HG02981 (cell line): ENCODE measurements at regions not wholly inside any gene's neighbourhood (a gene's known extent, or its start where the extent isn't known, plus 50 kb on each side); places are given as distances from the start of the nearest gene placed in this dataset.

ENCODE experiments used
- ATAC-seq: cut with Tn5 transposase; IDR thresholded peaks from one replicate; pipeline ENCODE4 v1.9.1; 2021; ENCODE audit warnings: mild to moderate bottlenecking, moderate library complexity; ENCODE audit not compliant: unreplicated experiment

DNA sequence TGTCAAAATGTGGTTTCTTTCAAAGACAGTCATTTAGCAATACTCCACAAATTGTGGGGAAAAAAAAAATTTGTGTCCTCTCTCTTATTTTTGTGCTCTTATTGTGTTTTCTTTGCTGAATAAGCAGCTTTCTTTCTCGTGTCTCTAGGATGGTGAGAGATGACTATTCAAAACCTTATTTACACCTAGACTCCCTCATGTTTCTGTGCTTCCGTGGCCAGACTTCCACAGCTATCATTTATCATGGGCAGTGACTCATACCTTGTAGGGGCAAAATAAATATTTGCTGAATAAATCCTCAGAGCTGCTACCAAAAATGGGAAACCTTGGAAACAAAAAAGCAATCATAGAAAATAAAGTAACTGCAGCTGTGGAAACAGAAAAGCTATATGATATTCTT lies 204.9 kb upstream of the MIR17HG start:
- ATAC-seq = no peak

DNA sequence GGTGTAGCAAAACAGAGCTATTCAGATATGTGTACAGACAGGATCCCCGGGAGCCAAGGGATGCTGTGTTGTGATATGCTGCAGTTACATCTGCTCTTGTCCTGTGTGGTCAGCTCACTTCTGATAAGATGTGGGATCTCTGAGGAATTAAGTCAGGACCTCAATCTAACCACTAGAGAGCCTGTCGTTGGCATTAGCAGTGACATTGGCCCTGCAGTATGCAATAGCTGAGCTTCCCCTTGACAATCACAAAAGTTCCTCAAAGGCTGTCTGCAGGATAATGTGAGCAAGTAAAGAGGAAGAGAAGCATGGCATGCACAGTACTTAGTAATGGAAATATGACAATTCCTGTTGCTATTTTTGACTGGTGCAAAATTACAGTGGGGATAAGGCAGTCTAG lies 203.4 kb upstream of the MIR17HG start:
- no peak for ATAC-seq

GRCh38 chr13:91144486-91144885 lies 203.0 kb upstream of the MIR17HG start:
- no peak for ATAC-seq

- ATAC-seq = no peak
Observed at GRCh38 chr13:91145571-91146205, 201.8 kb upstream of the MIR17HG start.

DNA sequence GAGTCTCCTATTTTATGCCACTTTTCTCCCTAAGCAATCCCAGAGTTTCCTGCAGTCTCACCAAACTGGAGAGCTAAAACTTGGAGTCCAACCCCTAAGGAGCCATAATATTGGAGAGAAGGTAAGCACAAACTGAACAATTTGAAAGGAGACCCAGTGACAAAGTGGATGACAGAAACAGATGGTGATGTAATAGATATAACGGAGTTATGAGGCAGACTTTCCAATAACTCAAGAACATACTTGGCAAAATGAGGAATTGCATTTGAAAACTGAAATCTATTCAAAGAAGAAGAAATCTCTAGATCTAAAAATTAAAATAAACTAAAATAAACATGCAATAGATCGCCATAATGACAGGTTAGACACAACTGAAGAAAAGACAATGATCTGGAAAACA lies 200.9 kb upstream of the MIR17HG start:
- ATAC-seq = no peak

DNA sequence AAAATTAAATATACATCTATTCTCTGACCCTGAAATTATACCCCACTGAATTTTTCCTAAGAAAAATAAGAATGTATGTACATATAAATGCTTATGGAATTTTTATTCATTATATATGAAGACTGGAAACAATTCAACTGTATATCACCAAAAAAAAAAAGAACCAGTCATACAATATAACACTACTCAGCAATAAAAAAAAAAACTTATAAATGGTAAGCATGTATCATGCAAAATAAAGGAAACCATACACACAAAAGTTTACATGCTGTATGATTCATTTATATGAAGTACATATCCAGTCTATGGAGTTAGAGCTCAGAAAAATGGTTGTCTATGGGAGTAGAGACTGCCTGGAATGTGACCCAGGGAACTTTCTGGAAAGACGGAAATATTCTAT lies 199.4 kb upstream of the MIR17HG start:
- no peak for ATAC-seq

- no peak for ATAC-seq
Observed at GRCh38 chr13:91151921-91152320, 195.6 kb upstream of the MIR17HG start.

GRCh38 chr13:91153372-91153771 lies 194.1 kb upstream of the MIR17HG start:
- ATAC-seq = no peak

GRCh38 chr13:91154558-91155353 lies 192.7 kb upstream of the MIR17HG start:
- ATAC-seq = peak; percentile 94

DNA sequence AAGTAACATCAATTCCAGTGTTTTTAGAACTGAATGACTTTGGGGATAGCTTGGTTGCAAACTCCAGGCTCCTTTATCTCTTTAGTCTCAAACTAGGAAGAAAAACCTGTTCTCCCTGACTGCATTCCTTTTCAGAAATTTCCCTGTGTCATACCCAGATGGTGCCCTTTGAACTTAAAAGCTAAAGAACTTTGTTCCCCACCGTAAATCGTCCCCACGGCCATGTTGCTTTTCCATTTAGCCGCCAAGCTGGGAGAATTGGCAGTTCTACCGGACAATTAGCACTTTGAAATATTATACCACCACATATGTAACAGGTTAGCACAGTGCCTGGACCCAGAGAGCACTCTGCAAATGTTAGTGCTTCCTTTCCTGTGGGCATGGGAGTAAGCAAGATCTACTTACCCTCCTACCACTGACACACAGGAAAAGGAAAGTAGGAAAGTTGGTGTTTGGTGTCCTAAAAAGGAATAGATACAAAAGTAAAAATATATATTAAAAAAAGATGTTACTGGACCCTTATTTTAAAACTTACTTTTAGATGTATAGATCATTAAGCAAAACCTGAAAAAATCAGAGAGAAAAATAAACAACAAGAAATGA lies 191.9 kb upstream of the MIR17HG start:
- ATAC-seq = no peak

DNA sequence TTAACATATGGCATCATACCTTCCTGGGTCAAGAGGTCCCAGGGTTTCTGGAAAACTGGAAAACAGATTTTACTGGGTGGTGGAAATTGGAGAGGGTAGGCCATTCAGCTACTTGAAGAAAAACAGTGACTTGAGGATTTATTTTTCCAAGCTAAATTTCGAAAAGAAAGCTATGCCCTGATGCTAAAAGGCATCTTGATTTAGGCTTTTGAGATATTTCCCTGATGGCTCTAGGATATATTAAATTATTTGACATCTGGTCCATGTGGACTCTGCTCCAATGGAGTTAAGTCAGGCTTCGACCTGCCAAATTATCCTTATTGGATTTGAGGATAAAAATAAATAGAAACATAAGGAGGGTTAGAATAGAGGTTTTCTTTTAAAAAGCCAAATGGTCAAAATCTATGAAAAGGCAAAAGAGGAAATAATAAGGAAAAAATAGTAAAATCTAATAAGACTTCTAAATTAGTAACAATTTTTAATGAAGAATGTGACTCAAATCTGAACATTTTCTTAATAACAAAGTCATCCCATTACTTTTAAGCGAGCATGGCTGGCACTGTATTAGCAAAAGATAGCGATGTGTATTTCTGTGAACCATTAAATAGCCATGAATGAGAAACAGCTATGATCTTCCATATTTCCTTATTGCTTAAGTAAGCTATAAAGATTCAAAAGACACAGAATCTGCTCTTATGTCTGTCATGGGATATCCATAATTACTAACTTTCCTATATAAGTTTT lies 190.0 kb upstream of the MIR17HG start:
- no peak for ATAC-seq

DNA sequence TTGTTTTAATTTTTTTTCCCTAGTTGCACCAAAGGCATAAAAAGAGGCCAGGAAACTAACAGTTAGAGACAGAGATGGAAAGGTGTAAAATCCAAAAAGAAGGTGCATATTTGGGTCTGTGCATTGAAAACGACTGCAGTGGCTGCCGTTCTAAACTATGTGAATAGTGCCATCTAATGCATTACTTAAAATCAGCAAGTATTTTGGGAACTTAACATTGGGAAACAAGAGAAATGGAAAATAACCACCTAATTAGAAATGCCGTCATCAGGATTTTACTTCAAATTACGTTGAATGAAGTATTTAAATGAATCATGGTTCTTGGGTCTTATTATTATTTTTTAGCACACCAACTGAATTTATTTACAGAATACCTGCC lies 189.5 kb upstream of the MIR17HG start:
- no peak for ATAC-seq

DNA sequence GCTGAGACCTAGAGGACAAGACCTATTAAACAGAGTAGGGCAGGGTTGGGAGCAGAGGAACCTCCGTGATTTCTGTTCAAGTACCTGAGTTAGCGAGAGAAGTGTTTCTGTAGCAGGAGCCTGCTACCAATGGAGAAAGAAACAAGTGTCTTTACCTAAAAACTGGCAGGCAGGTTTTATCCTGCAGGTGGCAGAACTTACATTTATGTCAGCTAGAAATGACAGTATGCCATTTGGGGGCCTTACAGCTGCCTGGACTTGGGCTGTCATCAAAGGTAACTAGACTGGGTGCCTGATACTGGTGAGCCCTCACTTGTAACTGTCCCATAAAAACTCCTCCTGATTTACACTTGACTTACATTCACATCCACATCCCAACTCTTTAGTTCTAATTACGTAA lies 185.3 kb upstream of the MIR17HG start:
- ATAC-seq = no peak

GRCh38 chr13:91162589-91162988 lies 184.9 kb upstream of the MIR17HG start:
- no peak for ATAC-seq

DNA sequence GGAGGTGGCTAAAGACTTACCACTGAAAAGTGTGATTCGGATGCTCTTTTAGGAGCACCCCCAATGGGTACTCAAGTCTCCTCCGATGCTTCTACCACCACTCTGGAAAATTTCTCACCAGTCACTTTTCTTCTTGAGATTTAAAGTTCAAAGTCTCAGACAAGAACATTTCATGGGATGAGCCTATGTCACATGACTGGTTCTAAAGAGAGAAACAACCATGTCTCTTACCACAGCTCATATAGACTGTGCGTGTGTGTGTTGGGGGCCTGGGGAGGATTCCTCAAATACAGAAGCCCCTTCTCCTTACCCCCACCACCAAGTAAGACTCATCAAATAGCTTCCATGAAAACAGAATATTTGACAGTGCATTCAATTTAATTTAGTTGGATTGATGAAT lies 181.7 kb upstream of the MIR17HG start:
- ATAC-seq = no peak

DNA sequence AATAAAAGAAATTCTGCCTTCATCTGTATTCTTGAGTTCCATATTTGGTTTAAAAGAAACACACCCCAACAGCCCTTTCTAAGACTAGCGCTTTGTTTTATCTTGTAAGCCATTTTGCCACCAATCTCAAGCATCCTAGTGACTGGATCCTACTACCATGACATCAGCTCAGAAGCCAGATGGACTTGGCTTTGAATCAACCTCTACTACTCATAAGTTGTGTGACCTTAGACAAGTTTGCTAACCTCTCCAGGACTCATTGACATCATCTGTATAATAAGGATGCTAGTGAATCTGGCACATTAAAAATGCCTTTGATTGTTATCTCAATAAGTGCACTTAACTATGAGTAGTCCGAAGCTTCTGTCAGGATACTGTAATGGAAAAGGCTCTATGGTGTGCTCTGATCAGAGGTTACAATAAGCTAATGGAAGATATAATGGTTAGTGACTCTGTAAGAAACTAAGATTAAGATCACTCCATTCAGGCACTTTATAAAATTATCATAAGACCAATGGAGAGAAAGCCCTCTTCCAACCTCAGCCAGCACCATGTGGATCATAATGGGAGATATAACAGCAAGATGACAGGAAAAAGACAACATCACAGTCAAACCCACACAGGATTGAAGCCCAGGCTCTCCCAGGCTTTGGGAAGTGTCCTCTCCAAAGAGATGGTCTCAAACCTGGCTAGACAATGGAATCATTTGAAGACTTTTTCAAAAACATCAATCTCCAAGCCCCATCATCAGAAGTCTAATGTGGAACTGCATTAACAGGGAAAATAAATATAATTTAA lies 180.6 kb upstream of the MIR17HG start:
- no peak for ATAC-seq

DNA sequence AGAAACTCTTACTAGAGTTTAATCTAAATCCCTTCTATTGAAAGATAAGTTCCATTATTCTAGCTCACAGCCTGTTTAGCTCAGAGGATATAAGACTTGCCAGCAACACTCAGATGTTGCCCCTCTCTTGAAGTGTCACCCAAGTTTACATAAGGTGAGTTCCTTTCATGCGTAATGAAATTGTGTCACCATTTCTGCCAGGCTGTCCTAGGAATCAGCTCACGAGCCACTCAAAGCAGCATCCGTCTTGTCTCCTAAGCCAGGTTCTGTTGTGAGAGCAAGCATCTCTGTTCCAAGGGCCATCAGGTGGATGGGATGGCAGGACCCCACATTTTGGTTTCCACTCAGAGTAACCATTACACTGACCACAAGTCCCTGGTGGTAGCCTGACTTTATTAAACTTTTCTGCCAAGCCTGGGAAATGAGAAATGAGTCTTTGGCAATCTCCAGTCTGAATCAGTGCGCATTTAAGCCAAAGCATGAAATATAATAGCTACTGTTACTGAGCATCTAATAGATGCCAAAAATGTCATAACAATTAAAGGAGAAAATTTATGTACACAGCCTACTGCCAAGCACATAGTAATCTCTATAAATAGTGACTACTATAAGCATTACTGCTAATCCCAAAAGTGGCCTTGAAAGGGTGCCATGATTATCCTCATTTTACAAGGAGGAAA lies 179.6 kb upstream of the MIR17HG start:
- ATAC-seq = no peak

- ATAC-seq = no peak
Observed at GRCh38 chr13:91168386-91168711, 179.1 kb upstream of the MIR17HG start.

- no peak for ATAC-seq
Observed at GRCh38 chr13:91169321-91170050, 178.0 kb upstream of the MIR17HG start.

DNA sequence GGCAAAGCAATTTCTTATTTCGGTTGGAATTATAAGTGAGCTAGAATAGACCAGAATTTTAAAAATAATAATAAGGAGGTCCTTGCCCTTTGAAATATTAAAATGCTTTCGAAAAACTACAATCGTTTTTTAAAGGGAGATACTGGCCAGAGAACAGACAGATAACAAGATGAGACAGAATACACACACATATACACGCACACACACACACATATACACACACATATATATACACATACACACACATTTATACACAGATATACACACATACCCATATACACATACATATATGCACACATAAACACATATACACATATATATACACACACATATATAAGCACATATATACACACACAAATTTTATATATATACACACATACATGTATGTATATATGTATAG lies 175.3 kb upstream of the MIR17HG start:
- ATAC-seq = no peak
